ENCODE measurements at regions not wholly inside any gene's neighbourhood (a gene's known extent, or its start where the extent isn't known, plus 50 kb on each side); places are given as distances from the start of the nearest gene placed in this dataset.
A peak's percentile ranks its signal among the peaks of the same experiment; 100 is the strongest.

- H3K36me3 ChIP-seq (ENCODE audit: control insufficient read depth, insufficient read depth, low read length) = no peaks in the 10 kb centered on the region
- no CpG with 5 or more reads among the region's 2 CpGs for WGBS (ENCODE audit: insufficient coverage)
- H3K9me3 ChIP-seq (replicated peaks; ENCODE audit: control insufficient read depth, low read depth, low read length) = no peaks in the 10 kb centered on the region
- no peaks in the 10 kb centered on the region for H3K4me1 ChIP-seq (ENCODE audit: control insufficient read depth, insufficient read depth, low read length)
- no peak overlapping the region for H3K27ac ChIP-seq (ENCODE audit: low read length)
- DNase-seq = no peak
- H3K4me3 ChIP-seq (ENCODE audit: low read length) = no peak overlapping the region
- H3K27me3 ChIP-seq (ENCODE audit: control insufficient read depth, insufficient read depth, low read length) = no peaks in the 10 kb centered on the region
These were observed 637.2 kb upstream of the GRAMD2B start for GRCh38 chr5:125786021-125786420.

- WGBS (ENCODE audit: insufficient coverage) = 60% methylated on average over 1 of the region's 1 CpG
- DNase-seq = no peak
- no peaks in the 10 kb centered on the region for H3K4me1 ChIP-seq (ENCODE audit: control insufficient read depth, insufficient read depth, low read length)
- no peak overlapping the region for H3K4me3 ChIP-seq (ENCODE audit: low read length)
- H3K27ac ChIP-seq (ENCODE audit: low read length) = no peak overlapping the region
- no peaks in the 10 kb centered on the region for H3K27me3 ChIP-seq (ENCODE audit: control insufficient read depth, insufficient read depth, low read length)
- H3K36me3 ChIP-seq (ENCODE audit: control insufficient read depth, insufficient read depth, low read length) = no peaks in the 10 kb centered on the region
- no peaks in the 10 kb centered on the region for H3K9me3 ChIP-seq (replicated peaks; ENCODE audit: control insufficient read depth, low read depth, low read length)
These were observed 629.7 kb upstream of the GRAMD2B start for GRCh38 chr5:125793470-125793869.

- H3K4me3 ChIP-seq (ENCODE audit: low read length) = no peak overlapping the region
- no peak for DNase-seq
- no peaks in the 10 kb centered on the region for H3K9me3 ChIP-seq (replicated peaks; ENCODE audit: control insufficient read depth, low read depth, low read length)
- H3K36me3 ChIP-seq (ENCODE audit: control insufficient read depth, insufficient read depth, low read length) = no peaks in the 10 kb centered on the region
- no peaks in the 10 kb centered on the region for H3K4me1 ChIP-seq (ENCODE audit: control insufficient read depth, insufficient read depth, low read length)
- H3K27me3 ChIP-seq (ENCODE audit: control insufficient read depth, insufficient read depth, low read length) = no peaks in the 10 kb centered on the region
- no peak overlapping the region for H3K27ac ChIP-seq (ENCODE audit: low read length)
These were observed 628.3 kb upstream of the GRAMD2B start for GRCh38 chr5:125794922-125795321.

GRCh38 chr5:125798307-125798706, 624.9 kb upstream of the GRAMD2B start:
- no peak overlapping the region for H3K4me3 ChIP-seq (ENCODE audit: low read length)
- DNase-seq = peak; percentile 78
- H3K27ac ChIP-seq (ENCODE audit: low read length) = no peak overlapping the region
- H3K27me3 ChIP-seq (ENCODE audit: control insufficient read depth, insufficient read depth, low read length) = no peaks in the 10 kb centered on the region
- H3K4me1 ChIP-seq (ENCODE audit: control insufficient read depth, insufficient read depth, low read length) = no peaks in the 10 kb centered on the region
- no peaks in the 10 kb centered on the region for H3K36me3 ChIP-seq (ENCODE audit: control insufficient read depth, insufficient read depth, low read length)
- no peaks in the 10 kb centered on the region for H3K9me3 ChIP-seq (replicated peaks; ENCODE audit: control insufficient read depth, low read depth, low read length)

GRCh38 chr5:125812651-125813050, 610.6 kb upstream of the GRAMD2B start:
- DNase-seq = no peak
- Histone ChIP-seq H3K27me3 (ENCODE audit: control insufficient read depth, insufficient read depth, low read length) (no peaks in the 10 kb centered on the region), H3K4me1 (ENCODE audit: control insufficient read depth, insufficient read depth, low read length) (no peaks in the 10 kb centered on the region), H3K4me3 (ENCODE audit: low read length) (no peak overlapping the region), H3K27ac (ENCODE audit: low read length) (no peak overlapping the region), H3K36me3 (ENCODE audit: control insufficient read depth, insufficient read depth, low read length) (no peaks in the 10 kb centered on the region), H3K9me3 (replicated peaks; ENCODE audit: control insufficient read depth, low read depth, low read length) (no peaks in the 10 kb centered on the region)

GRCh38 chr5:125813221-125813974, 609.8 kb upstream of the GRAMD2B start:
- Histone ChIP-seq H3K36me3 (ENCODE audit: control insufficient read depth, insufficient read depth, low read length) (no peaks in the 10 kb centered on the region), H3K4me1 (ENCODE audit: control insufficient read depth, insufficient read depth, low read length) (no peaks in the 10 kb centered on the region), H3K4me3 (ENCODE audit: low read length) (no peak overlapping the region), H3K27ac (ENCODE audit: low read length) (no peak overlapping the region), H3K27me3 (ENCODE audit: control insufficient read depth, insufficient read depth, low read length) (no peaks in the 10 kb centered on the region), H3K9me3 (replicated peaks; ENCODE audit: control insufficient read depth, low read depth, low read length) (no peaks in the 10 kb centered on the region)
- no peak for DNase-seq
- no CpG with 5 or more reads among the region's 6 CpGs for WGBS (ENCODE audit: insufficient coverage)

GRCh38 chr5:125814119-125814518, 609.1 kb upstream of the GRAMD2B start:
- Histone ChIP-seq H3K36me3 (ENCODE audit: control insufficient read depth, insufficient read depth, low read length) (no peaks in the 10 kb centered on the region), H3K27me3 (ENCODE audit: control insufficient read depth, insufficient read depth, low read length) (no peaks in the 10 kb centered on the region), H3K4me3 (ENCODE audit: low read length) (no peak overlapping the region), H3K27ac (ENCODE audit: low read length) (no peak overlapping the region), H3K9me3 (replicated peaks; ENCODE audit: control insufficient read depth, low read depth, low read length) (no peaks in the 10 kb centered on the region), H3K4me1 (ENCODE audit: control insufficient read depth, insufficient read depth, low read length) (no peaks in the 10 kb centered on the region)
- DNase-seq = no peak
- 100% methylated on average over 1 of the region's 2 CpGs for WGBS (ENCODE audit: insufficient coverage)

GRCh38 chr5:125823572-125823971, 599.6 kb upstream of the GRAMD2B start:
- Histone ChIP-seq H3K9me3 (replicated peaks; ENCODE audit: control insufficient read depth, low read depth, low read length) (no peaks in the 10 kb centered on the region), H3K27me3 (ENCODE audit: control insufficient read depth, insufficient read depth, low read length) (no peaks in the 10 kb centered on the region), H3K27ac (ENCODE audit: low read length) (no peak overlapping the region), H3K4me3 (ENCODE audit: low read length) (no peak overlapping the region), H3K36me3 (ENCODE audit: control insufficient read depth, insufficient read depth, low read length) (no peaks in the 10 kb centered on the region), H3K4me1 (ENCODE audit: control insufficient read depth, insufficient read depth, low read length) (no peaks in the 10 kb centered on the region)
- whole genome bisulfite sequencing (ENCODE audit: insufficient coverage) = 77% methylated on average over 2 of the region's 4 CpGs
- no peak for DNase-seq

- no peaks in the 10 kb centered on the region for H3K27me3 ChIP-seq (ENCODE audit: control insufficient read depth, insufficient read depth, low read length)
- H3K9me3 ChIP-seq (replicated peaks; ENCODE audit: control insufficient read depth, low read depth, low read length) = no peaks in the 10 kb centered on the region
- no peaks in the 10 kb centered on the region for H3K36me3 ChIP-seq (ENCODE audit: control insufficient read depth, insufficient read depth, low read length)
- no peak overlapping the region for H3K4me3 ChIP-seq (ENCODE audit: low read length)
- no peak overlapping the region for H3K27ac ChIP-seq (ENCODE audit: low read length)
- no peaks in the 10 kb centered on the region for H3K4me1 ChIP-seq (ENCODE audit: control insufficient read depth, insufficient read depth, low read length)
- no peak for DNase-seq
These were observed 597.0 kb upstream of the GRAMD2B start for GRCh38 chr5:125826214-125826613.

- no peaks in the 10 kb centered on the region for H3K4me1 ChIP-seq (ENCODE audit: control insufficient read depth, insufficient read depth, low read length)
- no peaks in the 10 kb centered on the region for H3K36me3 ChIP-seq (ENCODE audit: control insufficient read depth, insufficient read depth, low read length)
- no peak for DNase-seq
- 68% methylated on average over 4 of the region's 4 CpGs for WGBS (ENCODE audit: insufficient coverage)
- H3K4me3 ChIP-seq (ENCODE audit: low read length) = no peak overlapping the region
- H3K9me3 ChIP-seq (replicated peaks; ENCODE audit: control insufficient read depth, low read depth, low read length) = no peaks in the 10 kb centered on the region
- H3K27me3 ChIP-seq (ENCODE audit: control insufficient read depth, insufficient read depth, low read length) = no peaks in the 10 kb centered on the region
- no peak overlapping the region for H3K27ac ChIP-seq (ENCODE audit: low read length)
These were observed 593.9 kb upstream of the GRAMD2B start for GRCh38 chr5:125829349-125829748.

- no peaks in the 10 kb centered on the region for H3K27me3 ChIP-seq (ENCODE audit: control insufficient read depth, insufficient read depth, low read length)
- no peak overlapping the region for H3K4me3 ChIP-seq (ENCODE audit: low read length)
- H3K27ac ChIP-seq (ENCODE audit: low read length) = no peak overlapping the region
- H3K4me1 ChIP-seq (ENCODE audit: control insufficient read depth, insufficient read depth, low read length) = peaks cover 4% of the 10 kb centered on the region
- no peaks in the 10 kb centered on the region for H3K36me3 ChIP-seq (ENCODE audit: control insufficient read depth, insufficient read depth, low read length)
- no CpG with 5 or more reads among the region's 2 CpGs for WGBS (ENCODE audit: insufficient coverage)
- no peak for DNase-seq
- no peaks in the 10 kb centered on the region for H3K9me3 ChIP-seq (replicated peaks; ENCODE audit: control insufficient read depth, low read depth, low read length)
These were observed 589.8 kb upstream of the GRAMD2B start for GRCh38 chr5:125833398-125833797.
